ENCODE measurements at regions not wholly inside any gene's neighbourhood (a gene's known extent, or its start where the extent isn't known, plus 50 kb on each side); places are given as distances from the start of the nearest gene placed in this dataset.

DNA sequence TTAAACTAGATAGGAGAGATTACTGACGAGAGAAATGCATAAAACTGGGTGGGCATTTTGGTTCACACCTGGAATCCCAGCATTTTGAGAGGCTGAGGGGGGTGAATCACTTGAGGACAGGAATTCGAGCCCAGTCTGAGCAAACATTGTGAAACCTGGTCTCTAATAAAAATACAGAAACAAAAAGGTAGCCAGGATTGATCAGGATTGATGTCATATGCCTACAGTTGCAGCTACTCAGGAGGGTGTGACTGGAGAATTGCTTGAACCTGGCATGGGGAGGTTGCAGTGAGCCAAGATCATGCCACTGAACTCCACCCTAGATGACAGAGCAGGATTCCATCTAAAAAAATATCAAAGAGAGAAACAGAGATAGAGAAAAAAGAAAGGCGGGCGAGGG lies 751.7 kb upstream of the AMELY start:
- TF ChIP-seq, protein P1, sequence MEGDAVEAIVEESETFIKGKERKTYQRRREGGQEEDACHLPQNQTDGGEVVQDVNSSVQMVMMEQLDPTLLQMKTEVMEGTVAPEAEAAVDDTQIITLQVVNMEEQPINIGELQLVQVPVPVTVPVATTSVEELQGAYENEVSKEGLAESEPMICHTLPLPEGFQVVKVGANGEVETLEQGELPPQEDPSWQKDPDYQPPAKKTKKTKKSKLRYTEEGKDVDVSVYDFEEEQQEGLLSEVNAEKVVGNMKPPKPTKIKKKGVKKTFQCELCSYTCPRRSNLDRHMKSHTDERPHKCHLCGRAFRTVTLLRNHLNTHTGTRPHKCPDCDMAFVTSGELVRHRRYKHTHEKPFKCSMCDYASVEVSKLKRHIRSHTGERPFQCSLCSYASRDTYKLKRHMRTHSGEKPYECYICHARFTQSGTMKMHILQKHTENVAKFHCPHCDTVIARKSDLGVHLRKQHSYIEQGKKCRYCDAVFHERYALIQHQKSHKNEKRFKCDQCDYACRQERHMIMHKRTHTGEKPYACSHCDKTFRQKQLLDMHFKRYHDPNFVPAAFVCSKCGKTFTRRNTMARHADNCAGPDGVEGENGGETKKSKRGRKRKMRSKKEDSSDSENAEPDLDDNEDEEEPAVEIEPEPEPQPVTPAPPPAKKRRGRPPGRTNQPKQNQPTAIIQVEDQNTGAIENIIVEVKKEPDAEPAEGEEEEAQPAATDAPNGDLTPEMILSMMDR (IDR thresholded peaks at IDR 0.05), result no peak
- no peak for TF ChIP-seq POLR2A (IDR thresholded peaks at IDR 0.05)

All from esophagus squamous epithelium (tissue), 4 donors.